Stimulated activated naive CD4-positive, alpha-beta T cell (primary cell): ENCODE measurements at regions not wholly inside any gene's neighbourhood (a gene's known extent, or its start where the extent isn't known, plus 50 kb on each side); places are given as distances from the start of the nearest gene placed in this dataset.

Source experiments
- DNase-seq, 6 experiments: peaks; one replicate each; lab custom pipeline; 2025; lab: John Stamatoyannopoulos, UW

- DNase-seq = no peak
Observed at GRCh38 chr6:141451511-141452353, 681.0 kb upstream of the GJE1 start.

- no peak for DNase-seq
Observed at GRCh38 chr6:141451181-141451510, 681.6 kb upstream of the GJE1 start.

GRCh38 chr6:141445928-141446628 is 686.6 kb upstream of the GJE1 start:
- no peak for DNase-seq

- no peak for DNase-seq
Observed at GRCh38 chr6:141443668-141444289, 688.9 kb upstream of the GJE1 start.

- no peak for DNase-seq
Observed at GRCh38 chr6:141443032-141443431, 689.7 kb upstream of the GJE1 start.

- no peak for DNase-seq
Observed at GRCh38 chr6:141439513-141439912, 693.2 kb upstream of the GJE1 start.

GRCh38 chr6:141437685-141438084 is 695.0 kb upstream of the GJE1 start:
- no peak for DNase-seq

- no peak for DNase-seq
Observed at GRCh38 chr6:141437011-141437410, 695.7 kb upstream of the GJE1 start.

- DNase-seq = no peak
Observed at GRCh38 chr6:141426400-141426980, 706.2 kb upstream of the GJE1 start.

- DNase-seq = no peak
Observed at GRCh38 chr6:141421378-141421777, 711.3 kb upstream of the GJE1 start.

GRCh38 chr6:141418076-141418475 is 714.6 kb upstream of the GJE1 start:
- no peak for DNase-seq

- DNase-seq = no peak
Observed at GRCh38 chr6:141415896-141416295, 716.8 kb upstream of the GJE1 start.

- DNase-seq = no peak
Observed at GRCh38 chr6:141413196-141413595, 719.5 kb upstream of the GJE1 start.

GRCh38 chr6:141406761-141407160 is 726.0 kb upstream of the GJE1 start:
- no peak for DNase-seq

- DNase-seq = no peak
Observed at GRCh38 chr6:141403827-141404226, 728.9 kb upstream of the GJE1 start.

GRCh38 chr6:141403103-141403502 is 729.6 kb upstream of the GJE1 start:
- DNase-seq = no peak

GRCh38 chr6:141402489-141402888 is 730.2 kb upstream of the GJE1 start:
- DNase-seq = no peak

- no peak for DNase-seq
Observed at GRCh38 chr6:141401851-141402250, 730.9 kb upstream of the GJE1 start.

GRCh38 chr6:141401168-141401567 is 731.6 kb upstream of the GJE1 start:
- DNase-seq = no peak

GRCh38 chr6:141398949-141399348 is 733.8 kb upstream of the GJE1 start:
- no peak for DNase-seq

- no peak for DNase-seq
Observed at GRCh38 chr6:141395443-141396008, 737.2 kb upstream of the GJE1 start.

GRCh38 chr6:141394565-141395051 is 738.1 kb upstream of the GJE1 start:
- no peak for DNase-seq
